ENCODE measurements at regions not wholly inside any gene's neighbourhood (a gene's known extent, or its start where the extent isn't known, plus 50 kb on each side); places are given as distances from the start of the nearest gene placed in this dataset.

GRCh38 chr4:118417325-118417724 lies 64.5 kb upstream of the PRSS12 start:
- H3K9ac ChIP-seq (replicated peaks in 1 of 4; ENCODE audit: extremely low read depth in 1 of 4, low read depth in 3 of 4, low read length in 3 of 4), result no peak overlapping the region
- H3K23ac ChIP-seq (ENCODE audit: insufficient read length), result no peak overlapping the region
- H3K23me2 ChIP-seq (ENCODE audit: low read depth, low read length), result no peaks in the 10 kb centered on the region
- no peaks in the 10 kb centered on the region for H3K79me2 ChIP-seq (ENCODE audit: control insufficient read depth in 1 of 2, insufficient read depth in 2 of 2, low read length in 2 of 2)
- H4K8ac ChIP-seq (ENCODE audit: extremely low read depth, insufficient read depth, low read length), result no peak overlapping the region
- H4K5ac ChIP-seq (ENCODE audit: insufficient read length, low read depth, low read length), result no peak overlapping the region
- H2BK12ac ChIP-seq (ENCODE audit: low read depth, low read length), result no peak overlapping the region
- no peaks in the 10 kb centered on the region for H4K20me1 ChIP-seq (replicated peaks in 1 of 2; ENCODE audit: control insufficient read depth in 1 of 2, insufficient read depth in 2 of 2, low read length in 2 of 2)
- H3K18ac ChIP-seq (ENCODE audit: extremely low read depth, low read length), result no peak overlapping the region
- H3K27ac ChIP-seq (ENCODE audit: low read depth, low read length), result no peak overlapping the region
- no peaks in the 10 kb centered on the region for H3K4me1 ChIP-seq (replicated peaks in 1 of 4; ENCODE audit: control insufficient read depth in 3 of 4, insufficient read depth in 4 of 4, low read length in 3 of 4)
- H2AFZ ChIP-seq (ENCODE audit: low read length), result no peak overlapping the region
- H3K56ac ChIP-seq (replicated peaks; ENCODE audit: insufficient read length, low read depth, low read length), result no peak overlapping the region
- H2BK20ac ChIP-seq (ENCODE audit: low read length), result no peak overlapping the region
- no peak overlapping the region for H4K91ac ChIP-seq (replicated peaks; ENCODE audit: insufficient read length, low read length)
- H3K79me1 ChIP-seq (ENCODE audit: low read depth, low read length), result no peaks in the 10 kb centered on the region
- no peak overlapping the region for H3K4ac ChIP-seq (replicated peaks; ENCODE audit: insufficient read length, low read depth, low read length)
- TF ChIP-seq CREB1 (IDR thresholded peaks at IDR 0.05) (no peak), CEBPB (IDR thresholded peaks at IDR 0.05; ENCODE audit: low read depth, low read length) (no peak), RFX5 (IDR thresholded peaks at IDR 0.05; ENCODE audit: borderline replicate concordance, low read depth, low read length) (no peak), SIRT6 (IDR thresholded peaks at IDR 0.05; ENCODE audit: low read length) (no peak), CHD1 (IDR thresholded peaks at IDR 0.05; ENCODE audit: low read depth, low read length) (no peak), SIN3A (conservative IDR thresholded peaks at IDR 0.05 in 1 of 2, IDR thresholded peaks at IDR 0.05 in 1 of 2; ENCODE audit: low read depth in 1 of 2, low read length in 2 of 2) (no peak), EP300 (IDR thresholded peaks at IDR 0.05; ENCODE audit: borderline replicate concordance in 1 of 2, low read depth in 2 of 2, low read length in 2 of 2) (no peak), SP2 (IDR thresholded peaks at IDR 0.05; ENCODE audit: low read length) (no peak)
- H3K14ac ChIP-seq (ENCODE audit: insufficient read length), result no peak overlapping the region
- no peak overlapping the region for H2BK5ac ChIP-seq (ENCODE audit: low read depth, low read length)
- H3K4me2 ChIP-seq (ENCODE audit: insufficient read depth in 1 of 2, low read depth in 2 of 2, low read length in 2 of 2), result no peak overlapping the region
- H2BK15ac ChIP-seq (ENCODE audit: low read length), result no peak overlapping the region
- DNase-seq (ENCODE audit: low read depth in 1 of 2, low spot score in 2 of 2) (no peak), FAIRE-seq (no peak)
- no peak overlapping the region for H3K4me3 ChIP-seq (ENCODE audit: extremely low read depth in 1 of 4, insufficient read depth in 2 of 4, low read depth in 3 of 4, low read length in 4 of 4)
- ChIA-PET CTCF (ENCODE audit: partially characterized antibody) (no interaction called here), POLR2A (ENCODE audit: partially characterized antibody) (no interaction called here)
- H2AK5ac ChIP-seq (ENCODE audit: low read depth, low read length), result no peak overlapping the region
- H3K27me3 ChIP-seq (replicated peaks in 1 of 4; ENCODE audit: control insufficient read depth in 3 of 4, extremely low read depth in 1 of 4, insufficient read depth in 3 of 4, low read length in 3 of 4), result no peaks in the 10 kb centered on the region
- H2BK120ac ChIP-seq (replicated peaks; ENCODE audit: low read depth, low read length), result no peak overlapping the region
- no peaks in the 10 kb centered on the region for H3K9me3 ChIP-seq (ENCODE audit: insufficient read depth in 2 of 2, low read depth in 1 of 2, low read length in 1 of 2)
- H3K36me3 ChIP-seq (ENCODE audit: control insufficient read depth in 2 of 4, insufficient read depth in 4 of 4, low read length in 3 of 4), result no peaks in the 10 kb centered on the region
